ENCODE measurements at regions not wholly inside any gene's neighbourhood (a gene's known extent, or its start where the extent isn't known, plus 50 kb on each side); places are given as distances from the start of the nearest gene placed in this dataset.

- FAIRE-seq: no peak
Measured at GRCh38 chr20:19003366-19004336, 190.1 kb downstream of the SCP2D1 start.

- FAIRE-seq: no peak
Measured at GRCh38 chr20:19004975-19005374, 191.4 kb downstream of the SCP2D1 start.

- no peak for FAIRE-seq
Measured at GRCh38 chr20:19008497-19008896, 194.9 kb downstream of the SCP2D1 start.

- FAIRE-seq: no peak
Measured at GRCh38 chr20:19009081-19009688, 195.6 kb downstream of the SCP2D1 start.

- FAIRE-seq: no peak
Measured at GRCh38 chr20:19012676-19013075, 199.1 kb downstream of the SCP2D1 start.

- FAIRE-seq: no peak
Measured at GRCh38 chr20:19013907-19014306, 198.5 kb upstream of the SLC24A3 start.

- FAIRE-seq: no peak
Measured at GRCh38 chr20:19015351-19016139, 196.9 kb upstream of the SLC24A3 start.

- no peak for FAIRE-seq
Measured at GRCh38 chr20:19016140-19016497, 196.3 kb upstream of the SLC24A3 start.

- FAIRE-seq: no peak
Measured at GRCh38 chr20:19017104-19017690, 195.2 kb upstream of the SLC24A3 start.

- FAIRE-seq: no peak
Measured at GRCh38 chr20:19018881-19019280, 193.6 kb upstream of the SLC24A3 start.

GRCh38 chr20:19019734-19020364, 192.6 kb upstream of the SLC24A3 start:
- no peak for FAIRE-seq

GRCh38 chr20:19021406-19022117, 190.9 kb upstream of the SLC24A3 start:
- no peak for FAIRE-seq

- no peak for FAIRE-seq
Measured at GRCh38 chr20:19022118-19022575, 190.3 kb upstream of the SLC24A3 start.

GRCh38 chr20:19022791-19023448, 189.5 kb upstream of the SLC24A3 start:
- FAIRE-seq: no peak

GRCh38 chr20:19024296-19025035, 188.0 kb upstream of the SLC24A3 start:
- no peak for FAIRE-seq

GRCh38 chr20:19025430-19026120, 186.9 kb upstream of the SLC24A3 start:
- no peak for FAIRE-seq

- FAIRE-seq: no peak
Measured at GRCh38 chr20:19026121-19026878, 186.1 kb upstream of the SLC24A3 start.

- no peak for FAIRE-seq
Measured at GRCh38 chr20:19026901-19027644, 185.4 kb upstream of the SLC24A3 start.
